Natural killer cell (primary cell): ENCODE measurements at regions not wholly inside any gene's neighbourhood (a gene's known extent, or its start where the extent isn't known, plus 50 kb on each side); places are given as distances from the start of the nearest gene placed in this dataset.

Experiments
- ATAC-seq, 3 donors: fragments of 150-1000 bp in 2 of 3; fragments of 200-7000 bp in 1 of 3; cut with Tn5 transposase; 1 replicate in 1 of 3; 2 replicates in 2 of 3; pipeline ENCODE4 v1.10.0; 2021; ENCODE audit warnings: mild to moderate bottlenecking in 2 of 3, moderate library complexity in 2 of 3
- DNase-seq, 2 donors: peaks; one replicate each; pipeline versions ENCODE4 v3.0.0 to v3.0.0-alpha.2; 2013 to 2021; ENCODE audit warnings: mixed read lengths in 1 of 2
- H3K27ac ChIP-seq: one replicate; pipeline ENCODE4 v1.5.1; 2013; ENCODE audit warnings: mild to moderate bottlenecking, low read length
- H3K27me3 ChIP-seq: one replicate; pipeline ENCODE4 v1.6.1; 2013; ENCODE audit warnings: low read length; ENCODE audit not compliant: control insufficient read depth, insufficient read depth
- H3K36me3 ChIP-seq: one replicate; pipeline ENCODE4 v1.6.1; 2013; ENCODE audit warnings: low read length; ENCODE audit not compliant: control insufficient read depth, insufficient read depth
- H3K4me1 ChIP-seq: one replicate; pipeline ENCODE4 v1.6.1; 2013; ENCODE audit warnings: low read length; ENCODE audit not compliant: control insufficient read depth, insufficient read depth
- H3K4me3 ChIP-seq: one replicate; pipeline ENCODE4 v1.5.1; 2013; ENCODE audit warnings: low read length
- H3K9me3 ChIP-seq: one replicate; pipeline ENCODE4 v1.6.1; 2013; ENCODE audit warnings: low read length; ENCODE audit not compliant: control insufficient read depth, insufficient read depth
- H3K27ac Mint-ChIP-seq, 2 donors: one replicate each; pipeline ENCODE4 v1.8.0; 2022; ENCODE audit warnings: mild to moderate bottlenecking in 2 of 2, mixed read lengths in 2 of 2, moderate library complexity in 1 of 2
- H3K27me3 Mint-ChIP-seq, 2 donors: one replicate each; pipeline ENCODE4 v1.8.0; 2022; ENCODE audit warnings: low read depth in 2 of 2, mixed read lengths in 2 of 2
- H3K36me3 Mint-ChIP-seq: one replicate; pipeline ENCODE4 v1.8.0; 2022; ENCODE audit warnings: mixed read lengths
- H3K4me1 Mint-ChIP-seq, 2 donors: one replicate each; pipeline ENCODE4 v1.8.0; 2022; ENCODE audit warnings: mixed read lengths in 2 of 2
- H3K4me3 Mint-ChIP-seq: one replicate; pipeline ENCODE4 v1.8.0; 2022; ENCODE audit warnings: mild to moderate bottlenecking, moderate library complexity, mixed read lengths
- H3K9me3 Mint-ChIP-seq, 2 donors: one replicate each; pipeline ENCODE4 v1.8.0; 2022; ENCODE audit warnings: mixed read lengths in 2 of 2
- WGBS: methylation state at CpG from one replicate; pipeline ENCODE4 v1.1.7; 2013; ENCODE audit warnings: missing lambda C conversion rate; ENCODE audit not compliant: insufficient coverage; 5-methylcytosine and 5-hydroxymethylcytosine counted together
- intact Hi-C: fragments of 100-400 bp; cut with micrococcal nuclease; formaldehyde crosslinking; loops from one replicate; pipeline ENCODE4 v1.14.2; 2022
- TF ChIP-seq, protein P1 (sequence below): fragments of 200-600 bp; IDR thresholded peaks from one replicate; pipeline ENCODE4 v1.8.0; 2022; ENCODE audit warnings: antibody characterized with exemption

DNA sequence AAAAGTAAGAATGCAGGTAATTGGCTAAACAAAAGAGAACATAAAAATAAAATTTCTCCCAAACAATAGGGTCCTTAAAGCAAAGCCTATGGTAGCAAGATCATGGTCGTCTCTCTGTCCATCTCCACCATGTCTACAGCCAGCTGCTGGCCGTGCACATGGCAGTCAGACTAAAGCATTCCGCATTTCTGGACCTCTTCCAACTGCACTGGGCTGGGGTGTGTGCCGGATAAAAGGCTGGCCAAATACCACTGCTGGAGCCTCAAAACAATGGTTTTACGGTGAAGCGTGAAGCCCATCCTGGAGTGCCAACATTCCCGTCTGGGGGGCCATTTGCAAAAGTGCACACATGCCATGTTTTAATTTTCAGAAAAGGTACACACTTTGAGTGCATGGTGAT is 74.8 kb upstream of the PIEZO2 start:
- Histone ChIP-seq H3K4me3 (no peak overlapping the region), H3K27ac (no peak overlapping the region), H3K27me3 (no peaks in the 10 kb centered on the region), H3K36me3 (no peaks in the 10 kb centered on the region), H3K4me1 (no peaks in the 10 kb centered on the region), H3K9me3 (no peaks in the 10 kb centered on the region)
- Mint-ChIP-seq H3K36me3 (no peaks in the 10 kb centered on the region), H3K9me3 (peaks cover 2 to 3% of the 10 kb centered on the region in 2 donors), H3K27ac (no peak overlapping the region), H3K27me3 (no peaks in the 10 kb centered on the region), H3K4me3 (no peak overlapping the region), H3K4me1 (no peaks in the 10 kb centered on the region)
- no peak for ATAC-seq
- TF ChIP-seq, protein P1, sequence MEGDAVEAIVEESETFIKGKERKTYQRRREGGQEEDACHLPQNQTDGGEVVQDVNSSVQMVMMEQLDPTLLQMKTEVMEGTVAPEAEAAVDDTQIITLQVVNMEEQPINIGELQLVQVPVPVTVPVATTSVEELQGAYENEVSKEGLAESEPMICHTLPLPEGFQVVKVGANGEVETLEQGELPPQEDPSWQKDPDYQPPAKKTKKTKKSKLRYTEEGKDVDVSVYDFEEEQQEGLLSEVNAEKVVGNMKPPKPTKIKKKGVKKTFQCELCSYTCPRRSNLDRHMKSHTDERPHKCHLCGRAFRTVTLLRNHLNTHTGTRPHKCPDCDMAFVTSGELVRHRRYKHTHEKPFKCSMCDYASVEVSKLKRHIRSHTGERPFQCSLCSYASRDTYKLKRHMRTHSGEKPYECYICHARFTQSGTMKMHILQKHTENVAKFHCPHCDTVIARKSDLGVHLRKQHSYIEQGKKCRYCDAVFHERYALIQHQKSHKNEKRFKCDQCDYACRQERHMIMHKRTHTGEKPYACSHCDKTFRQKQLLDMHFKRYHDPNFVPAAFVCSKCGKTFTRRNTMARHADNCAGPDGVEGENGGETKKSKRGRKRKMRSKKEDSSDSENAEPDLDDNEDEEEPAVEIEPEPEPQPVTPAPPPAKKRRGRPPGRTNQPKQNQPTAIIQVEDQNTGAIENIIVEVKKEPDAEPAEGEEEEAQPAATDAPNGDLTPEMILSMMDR = no peak
- 95% methylated on average over 7 of the region's 7 CpGs for WGBS
- DNase-seq = no peak
- intact Hi-C loops = no loop called here

DNA sequence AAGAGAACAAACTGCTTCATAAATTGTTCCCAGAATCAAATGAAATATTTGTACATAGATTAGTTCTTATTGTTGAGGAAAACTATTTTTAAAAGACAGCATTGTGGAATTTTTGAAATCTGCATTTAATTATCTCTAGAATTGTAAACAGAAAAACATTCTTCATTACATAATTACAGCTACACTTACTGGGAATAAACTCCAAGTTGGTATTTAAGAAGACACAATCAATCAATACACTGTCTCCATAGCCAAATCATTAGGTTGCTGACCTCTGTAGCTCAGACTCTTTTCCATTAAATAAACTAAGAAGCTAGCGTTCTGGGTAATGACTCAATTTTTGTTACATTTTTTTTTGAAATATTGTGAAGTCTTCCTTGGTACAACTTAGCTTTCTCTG is 70.2 kb upstream of the PIEZO2 start:
- Mint-ChIP-seq H3K4me3 (no peak overlapping the region), H3K27me3 (no peaks in the 10 kb centered on the region), H3K27ac (no peak overlapping the region), H3K4me1 (no peaks in the 10 kb centered on the region), H3K9me3 (peaks cover 4 to 5% of the 10 kb centered on the region in 2 donors), H3K36me3 (peaks cover 6% of the 10 kb centered on the region)
- no peak for ATAC-seq
- WGBS = no CpG with 5 or more reads among the region's 1 CpG
- DNase-seq = no peak
- Histone ChIP-seq H3K36me3 (no peaks in the 10 kb centered on the region), H3K27ac (no peak overlapping the region), H3K4me3 (no peak overlapping the region), H3K9me3 (no peaks in the 10 kb centered on the region), H3K27me3 (no peaks in the 10 kb centered on the region), H3K4me1 (no peaks in the 10 kb centered on the region)
- intact Hi-C loops = no loop called here
- TF ChIP-seq, protein P1 = no peak

DNA sequence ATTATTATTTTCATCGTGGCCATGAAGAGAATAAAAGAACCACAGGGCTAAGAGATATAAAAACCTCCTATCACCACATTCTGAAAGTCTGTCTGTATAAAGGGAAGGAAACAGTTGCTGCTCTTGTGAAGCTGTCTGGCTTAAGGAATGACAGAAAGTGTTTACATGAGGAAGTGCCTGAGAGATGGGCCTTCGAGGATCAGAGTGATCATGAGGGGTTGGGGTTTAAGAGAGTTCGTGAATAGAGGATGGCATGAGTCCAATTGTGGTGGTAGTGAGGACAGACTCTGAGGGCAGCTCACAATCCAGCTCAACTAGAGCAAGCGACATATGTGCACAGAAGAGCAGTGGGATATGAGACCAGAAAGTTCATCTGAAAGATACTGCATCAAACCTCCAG is 65.8 kb upstream of the PIEZO2 start:
- H3K27ac Mint-ChIP-seq = no peak overlapping the region
- peaks cover 2% of the 10 kb centered on the region in 2 donors for H3K9me3 Mint-ChIP-seq
- H3K27me3 Mint-ChIP-seq = no peaks in the 10 kb centered on the region
- H3K27me3 ChIP-seq = no peaks in the 10 kb centered on the region
- H3K27ac ChIP-seq = no peak overlapping the region
- peaks cover 6% of the 10 kb centered on the region for H3K36me3 Mint-ChIP-seq
- ATAC-seq (no peak), DNase-seq (no peak)
- TF ChIP-seq, protein P1 = no peak
- H3K4me1 Mint-ChIP-seq = no peaks in the 10 kb centered on the region
- no peak overlapping the region for H3K4me3 ChIP-seq
- intact Hi-C loops = no loop called here
- H3K9me3 ChIP-seq = no peaks in the 10 kb centered on the region
- H3K4me1 ChIP-seq = no peaks in the 10 kb centered on the region
- H3K36me3 ChIP-seq = no peaks in the 10 kb centered on the region
- 29% methylated on average over 3 of the region's 4 CpGs for WGBS
- H3K4me3 Mint-ChIP-seq = no peak overlapping the region

DNA sequence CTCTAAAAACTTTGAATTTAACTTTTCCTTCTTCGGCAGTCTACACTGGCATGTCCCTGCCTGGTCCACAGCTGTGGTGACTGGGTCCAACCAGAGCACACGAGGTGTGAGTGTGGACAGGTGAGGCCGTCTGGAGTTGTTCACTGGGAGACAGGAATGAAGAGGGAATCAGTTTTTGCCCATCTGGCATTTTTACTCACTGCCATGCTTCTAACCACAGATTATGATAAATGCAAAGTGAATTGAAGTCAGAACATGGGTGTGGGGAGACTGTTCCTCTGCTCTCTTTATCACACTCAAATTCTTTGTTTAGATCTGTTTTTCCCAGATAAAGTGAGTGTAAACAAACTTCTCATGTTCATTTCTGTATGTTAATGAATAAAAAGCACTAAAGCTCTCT is 54.7 kb upstream of the PIEZO2 start:
- H3K27ac ChIP-seq = no peak overlapping the region
- 74% methylated on average over 2 of the region's 3 CpGs for WGBS
- H3K9me3 Mint-ChIP-seq = peaks cover 0 to 2% of the 10 kb centered on the region in 2 donors
- TF ChIP-seq, protein P1 = no peak
- no peaks in the 10 kb centered on the region for H3K9me3 ChIP-seq
- no peak overlapping the region for H3K4me3 Mint-ChIP-seq
- intact Hi-C loops = no loop called here
- ATAC-seq (no peak), DNase-seq (no peak)
- no peak overlapping the region for H3K4me3 ChIP-seq
- no peaks in the 10 kb centered on the region for H3K27me3 ChIP-seq
- no peaks in the 10 kb centered on the region for H3K4me1 ChIP-seq
- no peaks in the 10 kb centered on the region for H3K27me3 Mint-ChIP-seq
- H3K36me3 Mint-ChIP-seq = no peaks in the 10 kb centered on the region
- H3K27ac Mint-ChIP-seq = no peak overlapping the region
- H3K4me1 Mint-ChIP-seq = no peaks in the 10 kb centered on the region
- no peaks in the 10 kb centered on the region for H3K36me3 ChIP-seq
